GM12873 (cell line): ENCODE measurements at regions not wholly inside any gene's neighbourhood (a gene's known extent, or its start where the extent isn't known, plus 50 kb on each side); places are given as distances from the start of the nearest gene placed in this dataset.

ENCODE experiments used
- TF ChIP-seq, protein P1 (sequence below): IDR thresholded peaks from 2 replicates; pipeline ENCODE4 v1.5.1; 2012; ENCODE audit warnings: low read depth, mild to moderate bottlenecking, moderate library complexity, low read length, control low read depth; ENCODE audit not compliant: insufficient read depth; ENCODE audit errors: missing control alignments

- TF ChIP-seq, protein P1, sequence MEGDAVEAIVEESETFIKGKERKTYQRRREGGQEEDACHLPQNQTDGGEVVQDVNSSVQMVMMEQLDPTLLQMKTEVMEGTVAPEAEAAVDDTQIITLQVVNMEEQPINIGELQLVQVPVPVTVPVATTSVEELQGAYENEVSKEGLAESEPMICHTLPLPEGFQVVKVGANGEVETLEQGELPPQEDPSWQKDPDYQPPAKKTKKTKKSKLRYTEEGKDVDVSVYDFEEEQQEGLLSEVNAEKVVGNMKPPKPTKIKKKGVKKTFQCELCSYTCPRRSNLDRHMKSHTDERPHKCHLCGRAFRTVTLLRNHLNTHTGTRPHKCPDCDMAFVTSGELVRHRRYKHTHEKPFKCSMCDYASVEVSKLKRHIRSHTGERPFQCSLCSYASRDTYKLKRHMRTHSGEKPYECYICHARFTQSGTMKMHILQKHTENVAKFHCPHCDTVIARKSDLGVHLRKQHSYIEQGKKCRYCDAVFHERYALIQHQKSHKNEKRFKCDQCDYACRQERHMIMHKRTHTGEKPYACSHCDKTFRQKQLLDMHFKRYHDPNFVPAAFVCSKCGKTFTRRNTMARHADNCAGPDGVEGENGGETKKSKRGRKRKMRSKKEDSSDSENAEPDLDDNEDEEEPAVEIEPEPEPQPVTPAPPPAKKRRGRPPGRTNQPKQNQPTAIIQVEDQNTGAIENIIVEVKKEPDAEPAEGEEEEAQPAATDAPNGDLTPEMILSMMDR: no peak
These were observed 228.0 kb downstream of the IKZF2 start for GRCh38 chr2:212923393-212923792.

DNA sequence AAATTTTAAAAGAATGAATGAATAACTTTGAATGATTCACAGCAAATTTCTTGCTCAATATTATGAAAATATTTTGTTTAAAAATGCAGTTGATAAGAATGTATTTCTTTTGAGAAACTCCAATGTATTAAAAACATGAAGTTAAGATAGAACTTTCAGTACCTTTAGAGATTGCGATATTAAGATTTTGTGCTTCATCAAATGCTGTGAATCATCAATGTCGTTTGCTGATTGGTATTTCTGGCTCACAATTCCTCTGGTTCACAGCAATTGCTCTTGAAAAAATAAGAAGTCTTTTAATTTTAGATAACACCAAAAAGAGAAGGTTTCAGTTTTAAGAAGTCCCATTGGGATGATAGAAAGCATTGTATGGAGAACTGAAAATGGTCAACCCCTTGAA is 228.7 kb downstream of the IKZF2 start:
- TF ChIP-seq, protein P1: no peak

- TF ChIP-seq, protein P1: no peak
These were observed 229.7 kb downstream of the IKZF2 start for GRCh38 chr2:212921711-212922110.

- TF ChIP-seq, protein P1: no peak
These were observed 230.4 kb downstream of the IKZF2 start for GRCh38 chr2:212921061-212921460.

DNA sequence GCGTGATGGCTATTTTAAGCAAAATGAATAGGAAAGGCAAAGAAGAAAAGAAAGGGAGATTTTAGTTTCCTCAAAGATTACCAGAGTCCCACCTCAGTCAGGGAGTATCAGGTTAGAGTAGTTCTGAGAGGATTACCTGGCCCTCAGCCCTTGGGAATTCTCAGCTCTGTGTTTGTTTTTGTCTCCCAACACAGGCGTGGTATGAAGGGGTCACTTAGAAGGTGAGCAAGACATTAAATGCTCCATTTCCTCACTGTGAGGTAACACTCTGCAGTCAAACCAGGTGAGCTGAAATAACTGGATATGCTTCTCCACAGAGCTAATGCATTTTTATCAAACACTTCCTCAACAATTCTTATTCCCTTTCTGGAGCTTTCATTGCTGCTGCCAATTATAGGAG is 232.2 kb downstream of the IKZF2 start:
- TF ChIP-seq, protein P1: no peak

DNA sequence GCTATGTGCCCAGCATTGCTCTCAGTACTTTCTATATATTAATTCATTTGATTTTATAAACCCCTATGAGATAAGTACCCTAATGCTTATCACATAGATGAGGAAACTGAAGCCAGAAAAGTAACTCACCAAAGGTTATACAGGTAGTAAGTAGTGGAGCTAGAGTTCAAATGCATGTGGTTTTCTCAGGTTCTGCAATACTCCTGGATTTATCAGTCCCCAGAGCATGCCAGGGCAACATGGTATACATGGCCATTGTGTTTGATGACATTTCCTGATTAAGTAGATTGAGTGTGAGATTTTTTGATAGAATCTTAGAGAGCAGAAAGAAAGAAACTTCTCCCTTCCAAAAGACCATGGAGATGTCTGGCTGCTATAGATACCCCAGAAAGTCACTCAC is 233.1 kb downstream of the IKZF2 start:
- TF ChIP-seq, protein P1: no peak

- TF ChIP-seq, protein P1: no peak
These were observed 236.2 kb downstream of the IKZF2 start for GRCh38 chr2:212915121-212915782.
